Calu3 (cell line): ENCODE measurements at regions not wholly inside any gene's neighbourhood (a gene's known extent, or its start where the extent isn't known, plus 50 kb on each side); places are given as distances from the start of the nearest gene placed in this dataset.

Source experiments
- BruUV-seq: library from RNA; stranded (reverse); fragments of 400-500 nt; replicated peaks from 2 replicates; lab custom pipeline; 2021; lab: Mats Ljungman, UMichigan
- CTCF ChIA-PET: fragments of 300-600 bp; sonication (Branson Sonifier 250); formaldehyde crosslinking; loops from one replicate; lab custom pipeline; 2022; ENCODE audit warnings: antibody characterized with exemption; lab: Charles Lee
- DNase-seq: peaks from one replicate; pipeline ENCODE4 v3.0.0; 2022
- H3K27ac Mint-ChIP-seq: one replicate; pipeline ENCODE4 v1.8.0; 2022; ENCODE audit warnings: mixed read lengths; ENCODE audit not compliant: unreplicated experiment
- H3K27me3 Mint-ChIP-seq: one replicate; pipeline ENCODE4 v1.8.0; 2022; ENCODE audit warnings: mixed read lengths; ENCODE audit not compliant: unreplicated experiment
- H3K36me3 Mint-ChIP-seq: one replicate; pipeline ENCODE4 v1.8.0; 2022; ENCODE audit warnings: mild to moderate bottlenecking, moderate library complexity, mixed read lengths; ENCODE audit not compliant: insufficient read depth, unreplicated experiment
- H3K4me1 Mint-ChIP-seq: one replicate; pipeline ENCODE4 v1.8.0; 2022; ENCODE audit warnings: mild to moderate bottlenecking, low read depth, mixed read lengths; ENCODE audit not compliant: unreplicated experiment
- H3K4me3 Mint-ChIP-seq: one replicate; pipeline ENCODE4 v1.8.0; 2022; ENCODE audit warnings: mild to moderate bottlenecking, low read depth, moderate library complexity, mixed read lengths; ENCODE audit not compliant: unreplicated experiment
- H3K9me3 Mint-ChIP-seq: one replicate; pipeline ENCODE4 v1.8.0; 2022; ENCODE audit warnings: low read depth, mixed read lengths; ENCODE audit not compliant: unreplicated experiment
- intact Hi-C: fragments of 100-400 bp; cut with micrococcal nuclease; formaldehyde crosslinking; loops from one replicate; pipeline ENCODE4 v1.10.0; 2022; ENCODE audit not compliant: unreplicated experiment
- TF ChIP-seq, protein P1 (sequence below): fragments of 200-600 bp; IDR thresholded peaks from one replicate; pipeline ENCODE4 v1.8.0; 2022; ENCODE audit warnings: antibody characterized with exemption; ENCODE audit not compliant: unreplicated experiment

DNA sequence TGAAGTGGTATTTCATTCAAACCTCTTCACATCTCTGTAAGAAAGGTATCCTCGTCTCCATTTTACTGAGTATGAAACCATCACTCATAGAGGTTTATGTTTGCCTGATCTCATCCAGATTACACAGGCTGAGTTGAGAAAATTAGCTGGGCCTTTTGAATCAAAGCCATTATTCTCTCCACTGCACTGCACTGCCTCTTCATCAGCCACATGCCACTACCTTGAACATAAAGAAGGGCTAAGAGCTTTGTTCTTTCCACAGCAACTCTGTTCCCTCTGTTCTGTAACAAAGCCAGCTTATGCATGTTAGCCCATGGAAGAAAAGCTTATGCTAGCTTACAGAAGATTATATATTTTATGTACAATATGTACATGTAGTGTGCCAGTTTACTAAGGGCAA lies 362.6 kb upstream of the DLGAP1 start:
- no TSS peak for BruUV-seq
- CTCF ChIA-PET, result interaction anchor here (0.6 to 1.1 kb wide), 2 partner anchors 14 to 101 kb away, joined by 4 to 5 read pairs; no protein-coding TSS in a partner anchor
- no peaks in the 10 kb centered on the region for H3K4me1 Mint-ChIP-seq

DNA sequence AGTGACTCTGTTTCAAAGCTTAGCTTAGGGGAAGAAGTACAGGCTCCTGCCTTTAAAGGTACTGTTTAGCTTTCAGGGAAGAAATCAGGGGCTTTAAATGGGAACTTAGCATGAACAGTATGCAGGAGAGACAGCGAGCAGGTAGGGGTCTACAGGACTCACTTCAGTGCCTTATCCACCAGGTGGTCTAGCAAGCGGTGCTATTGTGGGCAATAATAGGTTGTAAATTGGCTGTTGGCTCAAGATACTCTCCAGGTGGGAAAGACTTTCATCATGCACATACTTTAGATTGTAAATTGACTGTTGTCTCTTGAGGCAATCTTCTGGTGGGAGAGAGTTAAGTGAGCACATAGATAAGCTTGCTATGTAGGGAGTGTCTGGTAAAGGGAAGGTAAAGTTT lies 358.6 kb upstream of the DLGAP1 start:
- Mint-ChIP-seq H3K4me1 (no peaks in the 10 kb centered on the region), H3K36me3 (no peaks in the 10 kb centered on the region), H3K9me3 (peaks cover 14% of the 10 kb centered on the region), H3K4me3 (no peak overlapping the region), H3K27me3 (no peaks in the 10 kb centered on the region), H3K27ac (no peak overlapping the region)
- CTCF ChIA-PET, result no interaction called here
- intact Hi-C loops, result no loop called here
- DNase-seq, result no peak
- no TSS peak for BruUV-seq
- TF ChIP-seq, protein P1, sequence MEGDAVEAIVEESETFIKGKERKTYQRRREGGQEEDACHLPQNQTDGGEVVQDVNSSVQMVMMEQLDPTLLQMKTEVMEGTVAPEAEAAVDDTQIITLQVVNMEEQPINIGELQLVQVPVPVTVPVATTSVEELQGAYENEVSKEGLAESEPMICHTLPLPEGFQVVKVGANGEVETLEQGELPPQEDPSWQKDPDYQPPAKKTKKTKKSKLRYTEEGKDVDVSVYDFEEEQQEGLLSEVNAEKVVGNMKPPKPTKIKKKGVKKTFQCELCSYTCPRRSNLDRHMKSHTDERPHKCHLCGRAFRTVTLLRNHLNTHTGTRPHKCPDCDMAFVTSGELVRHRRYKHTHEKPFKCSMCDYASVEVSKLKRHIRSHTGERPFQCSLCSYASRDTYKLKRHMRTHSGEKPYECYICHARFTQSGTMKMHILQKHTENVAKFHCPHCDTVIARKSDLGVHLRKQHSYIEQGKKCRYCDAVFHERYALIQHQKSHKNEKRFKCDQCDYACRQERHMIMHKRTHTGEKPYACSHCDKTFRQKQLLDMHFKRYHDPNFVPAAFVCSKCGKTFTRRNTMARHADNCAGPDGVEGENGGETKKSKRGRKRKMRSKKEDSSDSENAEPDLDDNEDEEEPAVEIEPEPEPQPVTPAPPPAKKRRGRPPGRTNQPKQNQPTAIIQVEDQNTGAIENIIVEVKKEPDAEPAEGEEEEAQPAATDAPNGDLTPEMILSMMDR, result no peak

More for the DNA sequence above, 362.6 kb upstream of the DLGAP1 start:
- intact Hi-C loops, result no loop called here
- peaks cover 14% of the 10 kb centered on the region for H3K9me3 Mint-ChIP-seq
- DNase-seq, result no peak
- no peaks in the 10 kb centered on the region for H3K27me3 Mint-ChIP-seq
- H3K4me3 Mint-ChIP-seq, result no peak overlapping the region
- H3K27ac Mint-ChIP-seq, result no peak overlapping the region
- TF ChIP-seq, protein P1, result no peak
- no peaks in the 10 kb centered on the region for H3K36me3 Mint-ChIP-seq

DNA sequence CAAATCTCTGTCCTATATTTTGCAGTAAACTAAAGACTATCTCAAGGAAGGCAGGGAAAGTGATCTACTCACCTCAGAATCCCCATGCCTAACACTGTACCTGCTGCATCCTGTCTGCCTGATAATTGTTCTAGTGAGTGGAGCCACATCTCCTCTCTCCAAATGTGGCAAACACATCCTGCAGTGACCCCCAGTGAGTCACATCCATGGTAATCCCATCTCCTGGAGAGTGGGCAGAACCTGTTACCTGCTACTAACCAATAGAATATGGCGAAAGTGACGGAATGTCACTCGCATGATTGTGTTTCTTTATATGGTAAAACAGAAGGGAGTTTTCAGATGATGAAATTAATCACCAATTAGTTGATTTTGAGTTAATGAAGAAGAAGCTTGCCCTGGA lies 353.8 kb upstream of the DLGAP1 start:
- BruUV-seq, result no TSS peak
- no peak for DNase-seq
- intact Hi-C loops, result no loop called here
- peaks cover 4% of the 10 kb centered on the region for H3K9me3 Mint-ChIP-seq
- no peak overlapping the region for H3K27ac Mint-ChIP-seq
- TF ChIP-seq, protein P1, result no peak
- CTCF ChIA-PET, result no interaction called here
- H3K36me3 Mint-ChIP-seq, result no peaks in the 10 kb centered on the region
- H3K4me1 Mint-ChIP-seq, result no peaks in the 10 kb centered on the region
- H3K27me3 Mint-ChIP-seq, result no peaks in the 10 kb centered on the region
- H3K4me3 Mint-ChIP-seq, result no peak overlapping the region

DNA sequence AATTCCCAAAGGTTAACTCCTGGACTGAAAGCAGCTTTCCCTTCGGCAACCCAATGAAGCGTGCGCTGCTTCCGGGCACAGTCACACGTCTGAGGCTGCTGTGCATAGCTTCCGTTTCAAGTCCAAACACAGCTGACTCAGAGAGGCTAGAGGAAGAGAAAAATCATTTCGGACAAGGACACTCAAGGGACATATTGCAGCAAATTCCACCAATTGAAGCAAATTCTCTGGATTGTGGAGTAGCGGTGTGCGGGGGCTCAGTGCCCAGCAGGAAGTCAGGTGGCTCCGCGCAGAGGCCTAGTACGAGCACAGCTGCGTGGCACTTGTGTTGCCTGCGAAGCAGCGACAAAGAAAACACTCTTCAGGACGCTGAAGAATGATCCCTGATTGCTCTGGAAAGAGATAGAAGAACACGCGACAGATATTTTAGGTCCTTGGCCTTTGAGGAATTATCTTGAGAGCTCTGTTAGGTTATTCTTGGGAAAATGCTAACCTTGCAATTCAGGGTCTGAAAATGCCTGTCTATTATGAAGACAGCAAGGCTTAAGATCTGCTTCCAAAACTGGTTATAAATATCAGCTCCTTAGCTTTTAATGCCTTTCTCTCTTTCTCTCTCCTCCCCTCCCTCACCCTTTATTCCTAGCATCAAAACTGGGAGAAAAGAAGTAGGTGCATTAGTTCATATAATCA lies 352.6 kb upstream of the DLGAP1 start:
- TF ChIP-seq, protein P1, result no peak
- Mint-ChIP-seq H3K4me1 (no peaks in the 10 kb centered on the region), H3K27ac (no peak overlapping the region), H3K4me3 (no peak overlapping the region), H3K27me3 (no peaks in the 10 kb centered on the region), H3K9me3 (peaks cover 2% of the 10 kb centered on the region), H3K36me3 (no peaks in the 10 kb centered on the region)
- CTCF ChIA-PET, result interaction anchor here (0.7 kb wide), 1 partner anchor 595 kb away, joined by 3 read pairs; no protein-coding TSS in a partner anchor
- no TSS peak for BruUV-seq
- intact Hi-C loops, result no loop called here
- DNase-seq, result no peak
